ENCODE measurements at regions not wholly inside any gene's neighbourhood (a gene's known extent, or its start where the extent isn't known, plus 50 kb on each side); places are given as distances from the start of the nearest gene placed in this dataset.

- TF ChIP-seq, protein P1, sequence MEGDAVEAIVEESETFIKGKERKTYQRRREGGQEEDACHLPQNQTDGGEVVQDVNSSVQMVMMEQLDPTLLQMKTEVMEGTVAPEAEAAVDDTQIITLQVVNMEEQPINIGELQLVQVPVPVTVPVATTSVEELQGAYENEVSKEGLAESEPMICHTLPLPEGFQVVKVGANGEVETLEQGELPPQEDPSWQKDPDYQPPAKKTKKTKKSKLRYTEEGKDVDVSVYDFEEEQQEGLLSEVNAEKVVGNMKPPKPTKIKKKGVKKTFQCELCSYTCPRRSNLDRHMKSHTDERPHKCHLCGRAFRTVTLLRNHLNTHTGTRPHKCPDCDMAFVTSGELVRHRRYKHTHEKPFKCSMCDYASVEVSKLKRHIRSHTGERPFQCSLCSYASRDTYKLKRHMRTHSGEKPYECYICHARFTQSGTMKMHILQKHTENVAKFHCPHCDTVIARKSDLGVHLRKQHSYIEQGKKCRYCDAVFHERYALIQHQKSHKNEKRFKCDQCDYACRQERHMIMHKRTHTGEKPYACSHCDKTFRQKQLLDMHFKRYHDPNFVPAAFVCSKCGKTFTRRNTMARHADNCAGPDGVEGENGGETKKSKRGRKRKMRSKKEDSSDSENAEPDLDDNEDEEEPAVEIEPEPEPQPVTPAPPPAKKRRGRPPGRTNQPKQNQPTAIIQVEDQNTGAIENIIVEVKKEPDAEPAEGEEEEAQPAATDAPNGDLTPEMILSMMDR (IDR thresholded peaks at IDR 0.05): no peak
Measured at GRCh38 chr7:88509341-88509740, 202.6 kb upstream of the STEAP4 start.

DNA sequence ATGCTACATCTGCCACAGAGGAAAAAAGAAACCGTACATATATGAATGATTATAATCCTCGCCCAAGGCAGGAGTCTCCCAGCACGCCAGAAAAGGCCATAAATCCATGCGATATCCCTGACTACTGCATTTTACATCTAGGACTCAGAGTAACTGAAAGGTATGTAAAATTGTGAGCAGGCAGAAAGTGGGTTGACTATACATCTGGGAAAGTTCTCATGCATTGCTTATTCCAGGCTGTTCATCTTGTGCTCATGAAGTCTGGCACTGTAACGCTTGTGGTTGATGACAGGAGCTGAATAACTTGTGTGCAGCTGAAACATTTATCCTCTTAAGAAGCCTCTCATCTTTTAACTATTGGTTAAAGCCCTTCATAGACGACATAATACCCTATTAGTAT lies 193.4 kb upstream of the STEAP4 start:
- no peak for ATAC-seq
- H3K27me3 ChIP-seq (ENCODE audit: low read depth): no peaks in the 10 kb centered on the region
- no peaks in the 10 kb centered on the region for H3K4me1 ChIP-seq
- intact Hi-C loops (cut with DNase I): no loop called here
- no peak for DNase-seq
- H3K9me3 ChIP-seq: no peaks in the 10 kb centered on the region
- H3K36me3 ChIP-seq: no peaks in the 10 kb centered on the region
- no peak overlapping the region for H3K4me3 ChIP-seq
- H3K27ac ChIP-seq: no peak overlapping the region
- TF ChIP-seq, protein P1 (IDR thresholded peaks at IDR 0.05): no peak

More at GRCh38 chr7:88509341-88509740, 202.6 kb upstream of the STEAP4 start:
- H3K9me3 ChIP-seq: peaks cover 6% of the 10 kb centered on the region
- no peaks in the 10 kb centered on the region for H3K36me3 ChIP-seq
- intact Hi-C loops (cut with DNase I): no loop called here
- no peak for DNase-seq
- no peak overlapping the region for H3K27ac ChIP-seq
- no peaks in the 10 kb centered on the region for H3K27me3 ChIP-seq (ENCODE audit: low read depth)
- H3K4me1 ChIP-seq: no peaks in the 10 kb centered on the region
- ATAC-seq: no peak
- H3K4me3 ChIP-seq: no peak overlapping the region

- ATAC-seq: no peak
- Histone ChIP-seq H3K27me3 (ENCODE audit: low read depth) (no peaks in the 10 kb centered on the region), H3K36me3 (no peaks in the 10 kb centered on the region), H3K9me3 (no peaks in the 10 kb centered on the region), H3K27ac (no peak overlapping the region), H3K4me3 (no peak overlapping the region), H3K4me1 (no peaks in the 10 kb centered on the region)
- no peak for DNase-seq
- TF ChIP-seq, protein P1 (IDR thresholded peaks at IDR 0.05): no peak
- intact Hi-C loops (cut with DNase I): no loop called here
Measured at GRCh38 chr7:88495881-88496725, 189.4 kb upstream of the STEAP4 start.

- DNase-seq: no peak
- Histone ChIP-seq H3K4me3 (no peak overlapping the region), H3K4me1 (no peaks in the 10 kb centered on the region), H3K27ac (no peak overlapping the region), H3K9me3 (no peaks in the 10 kb centered on the region), H3K36me3 (no peaks in the 10 kb centered on the region), H3K27me3 (ENCODE audit: low read depth) (no peaks in the 10 kb centered on the region)
- TF ChIP-seq, protein P1 (IDR thresholded peaks at IDR 0.05): no peak
- intact Hi-C loops (cut with DNase I): no loop called here
- no peak for ATAC-seq
Measured at GRCh38 chr7:88492153-88492552, 185.5 kb upstream of the STEAP4 start.

DNA sequence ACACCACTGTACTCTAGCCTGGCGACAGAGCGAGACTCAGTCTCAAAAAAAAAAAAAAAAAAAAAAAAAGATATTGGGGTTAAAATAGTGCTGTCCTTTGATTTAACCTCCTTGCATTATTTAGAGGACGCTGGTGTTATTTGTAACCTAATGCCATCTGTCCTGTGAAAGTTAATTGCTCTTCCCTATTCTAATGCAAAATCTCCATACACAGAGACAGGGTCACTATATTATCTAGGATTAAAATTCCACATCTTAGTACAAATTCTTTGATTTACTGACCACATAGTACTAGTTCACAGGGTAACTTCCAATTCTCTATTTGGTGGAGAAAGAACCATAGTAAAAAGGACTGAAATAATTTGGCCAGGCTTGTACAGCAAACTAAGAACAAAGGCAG lies 184.2 kb upstream of the STEAP4 start:
- DNase-seq: no peak
- Histone ChIP-seq H3K27me3 (ENCODE audit: low read depth) (no peaks in the 10 kb centered on the region), H3K27ac (no peak overlapping the region), H3K4me1 (no peaks in the 10 kb centered on the region), H3K9me3 (no peaks in the 10 kb centered on the region), H3K36me3 (no peaks in the 10 kb centered on the region), H3K4me3 (no peak overlapping the region)
- ATAC-seq: no peak
- TF ChIP-seq, protein P1 (IDR thresholded peaks at IDR 0.05): no peak
- intact Hi-C loops (cut with DNase I): no loop called here
